NCI-H1092 treated with DMSO at 0.1 percent for 48 hours (cell line): ENCODE measurements at regions not wholly inside any gene's neighbourhood (a gene's known extent, or its start where the extent isn't known, plus 50 kb on each side); places are given as distances from the start of the nearest gene placed in this dataset.

Experiments
- DNase-seq: peaks from one replicate; lab custom pipeline; 2025; lab: John Stamatoyannopoulos, UW

GRCh38 chr7:96928965-96929364 is 76.4 kb upstream of the DLX6 start:
- no peak for DNase-seq

- no peak for DNase-seq
Measured at GRCh38 chr7:96931891-96932290, 73.5 kb upstream of the DLX6 start.

- DNase-seq = no peak
Measured at GRCh38 chr7:96933067-96933645, 72.2 kb upstream of the DLX6 start.

GRCh38 chr7:96936621-96937020 is 68.7 kb upstream of the DLX6 start:
- no peak for DNase-seq

GRCh38 chr7:96942112-96942511 is 63.2 kb upstream of the DLX6 start:
- DNase-seq = no peak

GRCh38 chr7:96949766-96950165 is 55.6 kb upstream of the DLX6 start:
- DNase-seq = peak; percentile 76

- DNase-seq = no peak
Measured at GRCh38 chr7:96952974-96953391, 52.4 kb upstream of the DLX6 start.

GRCh38 chr7:96953676-96954513 is 51.5 kb upstream of the DLX6 start:
- no peak for DNase-seq
